HG02798 (cell line): ENCODE measurements at regions not wholly inside any gene's neighbourhood (a gene's known extent, or its start where the extent isn't known, plus 50 kb on each side); places are given as distances from the start of the nearest gene placed in this dataset.

ENCODE experiments used
- ATAC-seq: cut with Tn5 transposase; IDR thresholded peaks from one replicate; pipeline ENCODE4 v1.9.1; 2021; ENCODE audit warnings: mild to moderate bottlenecking; ENCODE audit not compliant: unreplicated experiment, poor library complexity

DNA sequence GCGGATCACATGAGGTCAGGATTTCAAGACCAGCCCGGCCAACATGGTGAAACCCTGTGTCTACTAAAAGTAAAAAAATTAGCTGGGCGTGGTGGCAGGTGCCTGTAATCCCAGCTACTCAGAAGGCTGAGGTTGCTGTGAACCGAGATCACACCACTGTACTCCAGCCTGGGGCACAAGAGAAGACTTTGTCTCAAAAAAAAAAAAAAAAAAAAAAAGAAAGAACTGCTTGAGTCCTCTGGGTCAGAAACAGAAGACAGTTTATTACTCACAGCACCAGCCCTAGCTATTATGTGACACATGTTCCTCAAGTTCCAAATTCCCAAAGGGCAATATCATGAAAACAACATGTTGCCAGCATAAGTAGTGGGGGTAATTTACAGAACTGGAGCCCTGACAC, 1014.1 kb upstream of the RAG2 start:
- ATAC-seq, result no peak

DNA sequence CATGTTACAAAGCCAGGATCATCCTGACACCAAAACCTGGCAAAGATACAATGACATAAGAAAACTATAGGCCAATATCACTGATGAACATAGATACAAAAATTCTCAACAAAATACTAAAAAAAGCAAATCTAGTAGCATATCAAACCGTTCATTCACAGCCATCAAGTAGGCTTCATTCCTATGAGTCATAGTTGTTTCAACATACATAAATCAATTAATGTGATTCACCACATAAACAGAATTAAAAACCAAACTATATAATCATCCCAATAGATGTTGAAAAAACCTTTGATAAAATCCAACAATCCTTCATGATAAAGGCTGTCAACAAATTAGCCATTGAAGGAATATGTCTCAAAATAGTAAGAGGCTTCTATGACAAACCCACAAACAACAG, 1007.2 kb upstream of the RAG2 start:
- ATAC-seq, result no peak

DNA sequence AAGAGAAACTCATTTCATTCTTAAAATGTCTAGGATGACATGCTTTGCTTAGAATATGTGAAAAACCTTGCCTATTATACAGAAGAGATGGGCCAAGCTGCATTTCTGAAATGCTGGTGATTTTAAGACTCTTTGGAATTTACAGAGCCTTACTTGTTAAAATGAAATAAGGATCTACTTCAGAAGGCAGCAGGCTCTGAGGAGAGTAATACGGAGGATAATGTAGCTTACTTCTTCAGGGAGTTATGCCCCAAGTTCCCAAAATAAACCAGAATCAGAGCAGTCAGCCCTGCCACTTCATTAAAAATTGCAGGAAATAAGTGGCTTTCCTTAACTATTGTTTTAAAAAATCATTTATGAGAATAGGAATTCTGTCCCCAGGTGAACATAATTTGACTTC, 1000.3 kb upstream of the RAG2 start:
- no peak for ATAC-seq

DNA sequence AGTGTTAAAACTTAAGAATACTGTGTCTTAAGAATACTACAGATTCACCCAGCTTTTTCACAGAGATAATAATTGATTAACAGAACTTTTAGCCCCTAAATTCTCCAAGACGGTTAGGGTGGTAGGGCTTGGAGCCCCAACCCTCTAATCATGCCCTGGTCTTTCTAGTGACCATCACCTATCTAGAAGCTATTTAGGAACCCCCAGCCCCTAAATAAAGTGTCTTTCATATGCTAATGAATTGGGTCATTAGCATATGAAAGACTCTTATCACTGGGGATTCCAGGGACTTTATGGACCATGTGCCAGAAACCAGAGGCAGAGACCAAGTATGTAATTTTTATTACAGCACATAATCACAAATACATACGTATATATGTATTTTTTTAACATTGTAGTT, 999.7 kb upstream of the RAG2 start:
- ATAC-seq, result no peak

DNA sequence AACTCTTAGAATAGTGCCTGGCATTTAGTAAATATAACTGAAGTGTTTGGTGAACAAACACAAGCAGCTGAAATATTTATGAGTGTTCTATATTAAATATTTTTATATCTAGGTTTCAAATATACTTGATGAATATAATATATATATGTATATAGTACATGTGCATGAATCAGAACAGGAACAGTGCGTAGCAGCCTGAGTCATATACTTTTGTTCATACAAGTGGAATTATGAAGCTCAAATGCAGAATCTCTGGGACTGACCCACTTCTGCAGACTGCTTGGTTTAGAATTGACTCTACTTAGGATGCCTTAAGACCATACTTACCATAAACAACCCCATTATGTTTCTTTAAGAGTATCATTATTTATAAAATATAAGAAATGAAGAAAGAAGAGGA, 997.8 kb upstream of the RAG2 start:
- ATAC-seq, result no peak

DNA sequence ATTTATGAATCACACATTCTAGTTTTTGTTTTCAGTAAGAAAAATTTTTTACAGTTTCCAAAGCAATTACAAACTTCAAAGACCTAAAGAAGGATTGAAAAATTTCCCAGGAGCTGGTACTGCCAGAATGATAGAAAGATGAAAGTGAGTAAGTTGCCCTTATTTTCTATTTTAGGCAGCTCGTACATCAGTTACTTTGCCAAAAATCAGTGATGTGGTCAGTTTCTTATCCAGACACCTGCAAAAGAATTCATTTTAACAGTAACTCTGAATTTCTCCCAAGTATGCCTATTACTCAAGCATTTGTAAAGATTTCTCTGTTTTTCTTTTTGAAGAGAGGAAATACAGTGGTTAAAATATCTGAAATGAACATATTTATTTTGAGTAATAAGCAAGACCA, 976.3 kb upstream of the RAG2 start:
- ATAC-seq, result no peak

DNA sequence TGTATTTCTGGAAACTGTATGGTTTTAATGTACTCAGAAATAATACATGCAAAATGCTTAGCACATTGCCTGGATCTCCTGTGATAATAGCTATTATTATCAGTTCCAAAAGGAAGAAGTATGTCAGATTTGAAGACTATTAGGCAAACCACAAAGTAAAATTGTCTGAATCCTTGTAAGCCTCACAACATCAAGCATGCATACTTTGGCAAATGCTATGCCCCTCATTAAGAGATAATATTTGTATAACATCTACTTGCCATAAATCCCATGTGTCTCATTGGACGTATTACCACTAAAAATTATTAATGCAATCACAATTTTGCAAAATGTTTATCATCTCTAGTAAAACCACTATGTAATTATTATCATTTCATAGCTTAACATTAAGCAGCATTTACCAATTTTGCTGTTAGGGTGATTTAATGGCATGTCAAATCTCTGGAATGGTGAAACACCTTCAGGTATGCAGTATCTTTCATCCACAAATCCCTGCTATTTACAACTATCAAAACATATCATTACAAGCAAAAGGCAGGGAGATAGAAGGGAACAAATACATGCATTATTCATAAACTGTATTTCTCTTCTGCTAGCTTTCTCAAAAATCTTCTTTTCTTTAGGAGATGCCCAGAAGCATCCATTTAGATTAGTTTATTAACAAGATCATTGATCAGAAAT, 974.6 kb upstream of the RAG2 start:
- ATAC-seq, result no peak

DNA sequence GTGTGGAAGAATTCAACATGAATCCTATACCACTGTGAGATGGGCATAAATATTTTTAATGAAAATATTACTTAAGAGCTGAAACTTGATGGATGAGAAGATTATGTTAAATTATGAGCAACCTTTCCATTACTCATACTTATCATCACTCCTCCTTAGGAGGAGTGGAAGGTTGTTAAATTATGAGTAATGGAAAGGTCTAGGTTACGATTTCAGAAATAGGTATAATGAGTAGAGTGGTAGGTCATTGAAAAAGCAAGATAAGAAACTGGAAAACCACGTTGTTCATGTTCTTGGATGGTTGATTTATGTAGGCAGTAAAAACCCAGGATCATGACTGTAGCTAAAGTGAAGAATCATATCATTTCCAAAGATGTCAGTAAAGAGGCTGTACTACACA, 973.2 kb upstream of the RAG2 start:
- ATAC-seq, result no peak

DNA sequence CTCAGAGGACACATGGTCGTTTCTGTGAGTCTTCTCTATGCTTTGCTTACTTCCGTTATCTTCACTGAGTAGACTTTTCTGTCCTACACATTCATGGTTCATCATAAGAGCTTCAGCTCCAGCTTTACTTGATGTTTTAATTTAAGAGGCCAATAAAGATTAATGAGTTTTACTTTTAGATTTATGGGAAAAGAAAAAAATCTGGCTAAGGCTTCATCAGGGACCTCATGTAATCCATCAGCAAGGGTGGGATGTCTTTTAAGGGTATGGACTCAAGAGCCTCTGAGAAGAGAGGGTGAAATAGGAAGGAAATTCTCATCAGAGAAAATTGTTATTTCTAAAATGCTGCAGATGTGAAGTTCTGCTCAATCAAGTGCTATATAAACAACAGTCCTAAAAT, 963.0 kb upstream of the RAG2 start:
- ATAC-seq, result no peak

DNA sequence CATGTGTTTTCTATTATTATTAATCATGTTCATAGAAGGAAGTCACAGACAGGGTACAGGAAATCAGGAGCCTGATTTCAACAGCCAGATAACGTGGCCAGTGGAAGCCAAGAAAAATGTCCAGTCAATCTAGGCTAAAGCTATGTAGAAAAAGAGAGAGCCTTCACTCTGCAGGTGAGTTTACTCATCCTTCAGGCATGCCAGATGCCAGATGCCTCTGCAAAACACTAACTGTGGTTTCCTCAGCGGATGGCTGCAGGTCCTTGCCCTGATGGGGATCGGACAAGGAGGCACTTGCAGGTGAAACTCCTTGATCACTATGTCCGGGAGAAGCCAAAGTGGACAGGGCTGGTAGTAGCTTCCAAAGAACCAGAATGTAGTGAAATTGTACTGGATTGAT, 962.3 kb upstream of the RAG2 start:
- no peak for ATAC-seq

DNA sequence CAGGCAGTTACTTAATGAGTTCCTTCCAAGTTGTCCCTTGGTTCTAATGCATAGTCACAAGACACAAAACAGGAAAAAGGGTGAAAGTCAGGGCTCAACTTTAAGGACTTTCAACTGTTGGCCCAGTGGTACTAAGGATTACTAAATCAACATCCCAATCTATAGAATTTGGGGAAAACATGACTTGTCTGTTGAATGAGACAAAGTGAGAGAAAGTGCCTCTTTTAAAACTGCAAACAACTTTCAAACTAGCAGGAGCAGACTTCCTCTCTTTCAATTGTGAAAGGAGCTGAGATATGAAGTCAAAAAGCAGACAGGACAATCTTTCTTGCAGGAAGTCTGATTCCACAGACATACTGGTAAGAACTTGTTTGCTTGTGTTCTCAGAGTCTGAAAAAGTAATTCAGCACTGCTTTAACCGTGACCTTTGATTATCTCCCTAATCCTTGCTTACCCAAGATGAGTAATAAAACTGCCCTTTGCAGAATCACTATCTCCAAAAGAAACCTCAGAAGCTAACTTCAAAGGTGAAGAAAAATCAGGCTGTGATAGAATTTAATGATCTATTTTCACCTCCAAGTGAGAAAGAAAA, 960.7 kb upstream of the RAG2 start:
- no peak for ATAC-seq

DNA sequence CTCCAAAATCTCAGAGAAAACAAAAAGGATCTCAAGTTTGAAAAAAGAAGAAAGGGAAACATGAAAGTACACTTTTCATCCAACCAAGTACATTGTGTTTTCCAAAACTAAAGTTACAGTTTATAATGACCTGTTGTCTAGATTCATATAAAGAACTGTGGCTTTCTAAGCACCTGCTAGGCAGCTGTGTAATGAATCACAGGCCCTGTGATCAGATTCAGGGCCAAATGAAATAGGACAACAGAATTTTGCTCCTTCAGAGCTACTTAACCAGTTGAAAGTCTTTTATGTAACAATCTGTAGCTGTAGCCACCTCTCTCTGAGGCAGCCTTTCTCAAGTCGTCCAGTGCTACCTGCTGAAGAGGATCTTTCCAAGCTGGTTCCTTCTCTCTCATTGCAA, 960.0 kb upstream of the RAG2 start:
- no peak for ATAC-seq

DNA sequence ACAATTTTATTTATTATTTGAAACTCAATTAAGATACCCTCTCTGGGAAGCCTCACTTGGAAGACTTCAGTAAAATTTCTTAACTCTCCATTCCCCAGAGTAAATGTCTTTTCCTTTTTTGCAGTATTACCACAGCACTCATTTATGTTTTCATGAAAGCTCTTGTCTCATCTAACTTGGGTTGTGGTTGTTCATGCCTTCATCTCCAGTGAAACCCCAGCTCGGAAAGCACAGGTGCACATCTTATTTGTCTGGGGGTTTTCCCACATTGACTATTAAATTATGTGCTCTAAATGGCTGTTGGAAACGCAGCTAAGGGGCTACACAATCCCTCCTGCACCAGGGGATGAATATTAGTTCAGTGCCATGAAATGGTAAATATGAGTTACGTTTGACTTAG, 954.2 kb upstream of the RAG2 start:
- no peak for ATAC-seq

DNA sequence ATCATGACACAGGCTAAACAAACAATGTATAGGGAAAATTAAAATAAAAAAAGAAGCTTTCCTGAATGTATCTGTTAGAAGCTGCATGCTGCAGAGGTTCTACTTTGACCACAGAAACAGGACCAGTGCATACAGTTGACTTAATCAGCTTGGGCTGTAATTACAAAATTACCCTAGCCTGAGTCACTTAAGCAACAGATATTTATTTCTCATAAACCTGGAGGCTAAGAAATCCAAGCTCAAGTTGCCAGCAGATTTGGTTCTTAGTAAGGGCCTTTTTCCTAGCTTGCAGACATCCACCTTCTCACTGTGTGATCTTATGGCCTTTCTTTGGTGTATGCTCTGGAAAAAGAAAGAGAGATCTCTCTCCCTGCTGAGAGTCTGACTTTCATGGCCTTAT, 946.5 kb upstream of the RAG2 start:
- ATAC-seq, result no peak

DNA sequence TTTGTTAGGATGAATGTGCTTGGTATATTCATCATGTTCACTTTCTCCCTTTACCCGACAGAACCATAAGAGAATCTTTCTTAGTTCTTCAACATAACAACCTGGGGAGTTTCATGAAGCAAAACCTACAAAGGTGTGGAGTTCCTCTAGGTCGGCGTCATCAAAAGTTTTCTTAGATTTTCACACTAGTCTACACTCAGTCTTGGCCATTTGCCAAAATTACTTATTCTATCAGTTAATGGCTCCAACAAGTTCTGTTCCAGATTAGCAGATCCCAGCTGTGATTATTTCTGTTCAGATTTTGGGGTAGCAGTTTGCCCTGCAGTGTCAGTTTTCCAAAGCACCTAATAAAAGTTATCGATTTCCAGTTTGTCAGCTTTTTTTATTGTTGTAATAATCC, 935.8 kb upstream of the RAG2 start:
- no peak for ATAC-seq

DNA sequence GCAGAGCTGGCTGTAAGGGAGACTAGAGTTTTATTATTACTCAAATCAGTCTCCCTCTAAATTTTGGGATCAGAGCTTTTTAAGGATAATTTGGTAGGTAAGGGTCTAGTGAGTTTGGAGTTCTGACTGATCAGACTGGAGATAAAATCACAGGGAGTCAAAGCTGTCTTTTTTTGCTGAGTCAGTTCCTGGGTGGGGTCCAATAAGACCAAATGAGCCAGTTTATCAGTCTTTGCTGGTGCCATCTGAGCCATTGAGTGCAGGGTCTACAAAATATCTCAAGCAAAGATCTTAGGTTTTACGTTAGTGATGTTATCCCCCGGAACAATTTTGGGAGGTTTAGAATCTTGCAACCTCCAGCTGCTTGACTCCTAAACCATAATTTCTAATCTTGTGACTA, 935.1 kb upstream of the RAG2 start:
- no peak for ATAC-seq

DNA sequence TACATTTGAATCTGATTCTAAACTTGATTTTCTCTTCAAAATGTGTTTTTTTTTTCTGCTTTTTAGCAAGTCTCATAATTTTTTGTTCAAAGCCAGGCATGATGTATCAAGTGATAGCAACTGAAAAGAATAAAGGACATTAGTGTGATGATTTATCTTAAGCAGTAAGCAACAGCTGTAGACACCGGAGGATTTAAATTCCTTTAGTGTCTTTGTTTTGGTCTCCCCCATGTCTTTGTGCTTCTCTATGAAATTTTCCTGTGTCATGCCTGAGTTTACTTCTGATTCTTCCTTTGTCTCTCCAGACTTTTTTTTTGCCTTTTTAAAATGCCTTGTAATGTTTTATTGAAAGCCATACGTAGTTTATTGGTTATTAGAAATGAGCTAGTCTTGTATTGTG, 934.2 kb upstream of the RAG2 start:
- ATAC-seq, result no peak

DNA sequence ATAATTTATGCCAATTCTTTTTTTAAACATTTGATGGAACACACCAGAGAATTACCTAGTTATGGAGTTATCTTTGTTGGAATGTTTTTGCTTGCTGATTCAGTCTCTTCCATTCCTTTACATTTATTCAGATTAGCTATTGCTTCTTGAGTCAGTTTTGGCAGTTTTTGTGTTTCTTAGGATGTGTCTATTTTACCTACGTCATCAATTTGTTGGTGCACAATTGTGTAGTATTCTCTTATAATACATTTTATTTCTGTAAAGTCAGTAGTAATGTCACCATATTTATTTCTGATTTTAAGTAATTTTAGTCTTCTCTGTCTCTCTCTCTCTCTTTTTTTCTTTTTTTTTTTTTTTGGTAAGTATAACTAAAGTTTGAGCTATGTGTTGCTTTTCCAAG, 929.5 kb upstream of the RAG2 start:
- ATAC-seq, result no peak

DNA sequence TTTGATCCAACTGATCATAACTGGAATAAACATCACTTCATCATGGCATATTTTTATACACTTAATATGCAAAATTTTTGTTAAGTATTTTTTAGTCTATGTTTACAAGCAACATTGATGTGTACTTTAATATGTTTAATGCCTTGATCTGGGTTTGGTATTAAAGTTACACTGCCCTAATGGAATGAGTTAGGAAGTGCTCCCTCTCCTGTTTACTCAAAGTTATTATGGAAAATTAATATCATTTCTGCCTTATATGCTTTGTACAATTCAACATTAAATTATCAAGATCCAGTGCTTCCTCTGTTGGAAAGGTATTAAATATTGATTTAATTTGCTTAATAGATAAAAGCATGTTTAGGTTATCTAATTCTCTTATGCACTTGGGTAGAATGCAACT, 927.3 kb upstream of the RAG2 start:
- ATAC-seq, result no peak

DNA sequence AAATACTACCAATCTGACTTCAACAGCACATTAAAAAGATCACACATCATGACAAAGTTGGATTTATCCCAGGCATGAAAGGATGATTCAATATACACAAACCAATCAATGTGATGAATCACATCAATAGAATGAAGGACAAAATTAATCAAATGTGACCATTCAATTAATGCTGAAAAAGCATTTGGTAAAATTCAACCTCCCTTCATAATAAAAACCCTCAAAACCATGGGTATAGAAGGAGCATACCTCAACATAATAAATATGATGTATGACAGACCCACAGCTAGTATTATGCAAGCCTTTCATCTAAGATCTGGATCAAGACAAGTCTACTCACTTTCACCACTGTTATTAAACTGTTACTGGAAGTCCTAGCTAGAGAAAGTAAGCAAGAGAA, 921.7 kb upstream of the RAG2 start:
- no peak for ATAC-seq

DNA sequence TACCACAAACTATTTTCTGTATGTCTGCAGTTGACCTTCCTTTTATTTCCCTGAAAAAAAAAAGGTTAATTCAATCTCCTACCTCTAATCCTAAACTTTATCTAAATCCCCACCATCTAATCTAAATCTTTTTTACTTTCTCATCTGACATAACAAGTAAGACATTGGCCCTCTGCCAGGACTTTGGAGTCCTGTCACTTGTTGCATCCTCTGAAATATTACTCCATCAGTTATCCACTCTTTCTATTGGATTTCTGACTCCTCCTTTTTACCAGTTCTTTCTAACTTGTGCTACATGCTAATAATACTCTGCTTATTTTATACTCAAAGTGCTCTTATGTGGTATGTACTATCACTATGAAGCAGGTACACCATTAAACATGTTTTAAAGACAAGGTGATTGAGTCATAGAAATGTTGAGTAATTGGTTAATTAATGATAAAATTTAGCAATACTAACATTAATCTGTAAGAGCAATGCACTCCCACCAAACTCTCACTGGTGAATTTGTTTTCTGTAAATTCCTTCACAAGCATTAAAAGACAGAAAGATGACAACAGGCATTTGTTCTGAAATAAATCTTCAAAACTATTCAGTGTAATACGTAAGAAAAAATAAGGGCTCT, 914.2 kb upstream of the RAG2 start:
- ATAC-seq, result no peak

DNA sequence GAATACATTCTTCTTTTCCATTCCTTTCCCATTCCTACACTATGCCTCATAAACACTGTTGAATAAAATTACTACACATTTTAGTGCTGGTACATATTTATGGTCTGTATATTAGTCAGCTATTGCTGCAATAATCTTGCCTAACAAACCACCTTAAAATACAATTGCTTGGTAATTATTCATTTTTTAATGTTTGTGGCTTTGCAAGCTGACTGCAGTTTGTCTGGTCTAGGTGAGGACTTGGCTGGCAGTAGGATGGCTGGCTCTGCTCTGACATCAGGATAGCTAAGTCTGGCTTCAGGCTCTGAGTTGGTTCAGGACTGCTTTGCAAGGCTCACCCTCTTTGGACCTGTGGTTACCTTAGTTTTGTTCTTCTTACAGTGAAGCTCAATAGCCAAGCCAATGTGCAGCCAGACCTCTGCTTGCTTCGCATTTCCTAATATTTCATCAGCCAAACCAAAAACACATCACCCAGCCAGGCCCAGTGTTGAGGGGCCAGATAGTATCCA, 913.4 kb upstream of the RAG2 start:
- no peak for ATAC-seq
